ENCODE measurements at regions not wholly inside any gene's neighbourhood (a gene's known extent, or its start where the extent isn't known, plus 50 kb on each side); places are given as distances from the start of the nearest gene placed in this dataset.

GRCh38 chr5:6321078-6321477 is 57.3 kb downstream of the MED10 start:
- H3K4me3 ChIP-seq (ENCODE audit: low read depth, low read length): no peak overlapping the region
- DNase-seq (ENCODE audit: low read depth): no peak
- TF ChIP-seq CTCF (IDR thresholded peaks at IDR 0.05; ENCODE audit: insufficient read depth, low read depth, low read length): no peak

- no peak for DNase-seq (ENCODE audit: low read depth)
- TF ChIP-seq CTCF (IDR thresholded peaks at IDR 0.05; ENCODE audit: insufficient read depth, low read depth, low read length): no peak
- H3K4me3 ChIP-seq (ENCODE audit: low read depth, low read length): no peak overlapping the region
These were observed 59.2 kb downstream of the MED10 start for GRCh38 chr5:6319116-6319515.

- DNase-seq (ENCODE audit: low read depth): no peak
- TF ChIP-seq CTCF (IDR thresholded peaks at IDR 0.05; ENCODE audit: insufficient read depth, low read depth, low read length): no peak
- no peak overlapping the region for H3K4me3 ChIP-seq (ENCODE audit: low read depth, low read length)
These were observed 61.1 kb downstream of the MED10 start for GRCh38 chr5:6317116-6317798.

- no peak for TF ChIP-seq CTCF (IDR thresholded peaks at IDR 0.05; ENCODE audit: insufficient read depth, low read depth, low read length)
These were observed 62.8 kb downstream of the MED10 start for GRCh38 chr5:6315580-6315979.

GRCh38 chr5:6311568-6312501 is 66.5 kb downstream of the MED10 start:
- TF ChIP-seq CTCF (IDR thresholded peaks at IDR 0.05; ENCODE audit: insufficient read depth, low read depth, low read length): no peak
- no peak for DNase-seq (ENCODE audit: low read depth)
- H3K4me3 ChIP-seq (ENCODE audit: low read depth, low read length): no peak overlapping the region

More at GRCh38 chr5:6315580-6315979, 62.8 kb downstream of the MED10 start:
- no peak for DNase-seq (ENCODE audit: low read depth)
- H3K4me3 ChIP-seq (ENCODE audit: low read depth, low read length): no peak overlapping the region

GRCh38 chr5:6309949-6310348 is 68.4 kb downstream of the MED10 start:
- no peak for DNase-seq (ENCODE audit: low read depth)
- no peak for TF ChIP-seq CTCF (IDR thresholded peaks at IDR 0.05; ENCODE audit: insufficient read depth, low read depth, low read length)
- no peak overlapping the region for H3K4me3 ChIP-seq (ENCODE audit: low read depth, low read length)

Data from fibroblast of villous mesenchyme (primary cell).